ENCODE measurements at regions not wholly inside any gene's neighbourhood (a gene's known extent, or its start where the extent isn't known, plus 50 kb on each side); places are given as distances from the start of the nearest gene placed in this dataset.

DNA sequence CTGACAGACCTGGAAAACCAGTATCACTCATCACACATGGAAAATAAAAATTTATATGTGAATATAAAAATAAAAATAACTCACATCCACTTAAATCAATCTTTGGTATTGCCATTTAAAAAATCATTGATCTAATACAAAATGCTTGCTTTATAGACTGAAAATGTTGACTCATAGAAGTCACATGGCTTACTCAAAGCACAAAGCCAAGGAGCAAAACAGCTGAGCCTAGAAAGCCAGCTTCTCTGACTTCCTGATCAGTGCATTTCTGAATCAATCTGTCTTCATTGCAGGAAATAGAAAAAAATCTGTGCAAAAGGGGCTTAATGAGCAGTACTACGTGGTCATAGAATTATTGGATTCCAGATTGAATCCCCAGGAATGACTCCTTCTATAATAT lies 176.9 kb upstream of the HS3ST1 start (continued):
- no peak for TF ChIP-seq EMX1 (CRISPR knock-in tag; IDR thresholded peaks at IDR 0.05)
- TF ChIP-seq, protein P1, sequence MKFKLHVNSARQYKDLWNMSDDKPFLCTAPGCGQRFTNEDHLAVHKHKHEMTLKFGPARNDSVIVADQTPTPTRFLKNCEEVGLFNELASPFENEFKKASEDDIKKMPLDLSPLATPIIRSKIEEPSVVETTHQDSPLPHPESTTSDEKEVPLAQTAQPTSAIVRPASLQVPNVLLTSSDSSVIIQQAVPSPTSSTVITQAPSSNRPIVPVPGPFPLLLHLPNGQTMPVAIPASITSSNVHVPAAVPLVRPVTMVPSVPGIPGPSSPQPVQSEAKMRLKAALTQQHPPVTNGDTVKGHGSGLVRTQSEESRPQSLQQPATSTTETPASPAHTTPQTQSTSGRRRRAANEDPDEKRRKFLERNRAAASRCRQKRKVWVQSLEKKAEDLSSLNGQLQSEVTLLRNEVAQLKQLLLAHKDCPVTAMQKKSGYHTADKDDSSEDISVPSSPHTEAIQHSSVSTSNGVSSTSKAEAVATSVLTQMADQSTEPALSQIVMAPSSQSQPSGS (CRISPR knock-in tag; IDR thresholded peaks at IDR 0.05; ENCODE audit: borderline replicate concordance, low read depth), result no peak

- ATAC-seq (no peak), DNase-seq (ENCODE audit: low spot score) (no peak)
- CTCF ChIA-PET, result no interaction called here
- H3K36me3 Mint-ChIP-seq, result peaks cover 12% of the 10 kb centered on the region
- no peaks in the 10 kb centered on the region for H3K27me3 Mint-ChIP-seq (ENCODE audit: low read depth)
- POLR2A ChIA-PET, result no interaction called here
- no peak overlapping the region for H3K27ac Mint-ChIP-seq
- peaks cover 55% of the 10 kb centered on the region for H3K9me3 Mint-ChIP-seq
- peaks cover 14% of the 10 kb centered on the region for H3K4me1 Mint-ChIP-seq
- no peak overlapping the region for H3K4me3 Mint-ChIP-seq
- TF ChIP-seq, protein P2, sequence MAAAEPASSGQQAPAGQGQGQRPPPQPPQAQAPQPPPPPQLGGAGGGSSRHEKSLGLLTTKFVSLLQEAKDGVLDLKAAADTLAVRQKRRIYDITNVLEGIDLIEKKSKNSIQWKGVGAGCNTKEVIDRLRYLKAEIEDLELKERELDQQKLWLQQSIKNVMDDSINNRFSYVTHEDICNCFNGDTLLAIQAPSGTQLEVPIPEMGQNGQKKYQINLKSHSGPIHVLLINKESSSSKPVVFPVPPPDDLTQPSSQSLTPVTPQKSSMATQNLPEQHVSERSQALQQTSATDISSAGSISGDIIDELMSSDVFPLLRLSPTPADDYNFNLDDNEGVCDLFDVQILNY (CRISPR knock-in tag; IDR thresholded peaks at IDR 0.05), result no peak
- no peak for TF ChIP-seq ZNF263 (CRISPR knock-in tag; IDR thresholded peaks at IDR 0.05; ENCODE audit: low read depth)
- TF ChIP-seq, protein P3, sequence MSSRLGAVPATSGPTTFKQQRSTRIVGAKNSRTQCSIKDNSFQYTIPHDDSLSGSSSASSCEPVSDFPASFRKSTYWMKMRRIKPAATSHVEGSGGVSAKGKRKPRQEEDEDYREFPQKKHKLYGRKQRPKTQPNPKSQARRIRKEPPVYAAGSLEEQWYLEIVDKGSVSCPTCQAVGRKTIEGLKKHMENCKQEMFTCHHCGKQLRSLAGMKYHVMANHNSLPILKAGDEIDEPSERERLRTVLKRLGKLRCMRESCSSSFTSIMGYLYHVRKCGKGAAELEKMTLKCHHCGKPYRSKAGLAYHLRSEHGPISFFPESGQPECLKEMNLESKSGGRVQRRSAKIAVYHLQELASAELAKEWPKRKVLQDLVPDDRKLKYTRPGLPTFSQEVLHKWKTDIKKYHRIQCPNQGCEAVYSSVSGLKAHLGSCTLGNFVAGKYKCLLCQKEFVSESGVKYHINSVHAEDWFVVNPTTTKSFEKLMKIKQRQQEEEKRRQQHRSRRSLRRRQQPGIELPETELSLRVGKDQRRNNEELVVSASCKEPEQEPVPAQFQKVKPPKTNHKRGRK (CRISPR knock-in tag; IDR thresholded peaks at IDR 0.05; ENCODE audit: borderline replicate concordance), result no peak
- TF ChIP-seq E2F4 (CRISPR knock-in tag; IDR thresholded peaks at IDR 0.05; ENCODE audit: borderline replicate concordance, low read depth), result no peak
- TF ChIP-seq MYBL2 (CRISPR knock-in tag; IDR thresholded peaks at IDR 0.05), result no peak
- no peak for TF ChIP-seq E2F1 (CRISPR knock-in tag; IDR thresholded peaks at IDR 0.05)
- no peak for TF ChIP-seq FOXJ3 (CRISPR knock-in tag; IDR thresholded peaks at IDR 0.05; ENCODE audit: borderline replicate concordance)
- TF ChIP-seq, protein P4, sequence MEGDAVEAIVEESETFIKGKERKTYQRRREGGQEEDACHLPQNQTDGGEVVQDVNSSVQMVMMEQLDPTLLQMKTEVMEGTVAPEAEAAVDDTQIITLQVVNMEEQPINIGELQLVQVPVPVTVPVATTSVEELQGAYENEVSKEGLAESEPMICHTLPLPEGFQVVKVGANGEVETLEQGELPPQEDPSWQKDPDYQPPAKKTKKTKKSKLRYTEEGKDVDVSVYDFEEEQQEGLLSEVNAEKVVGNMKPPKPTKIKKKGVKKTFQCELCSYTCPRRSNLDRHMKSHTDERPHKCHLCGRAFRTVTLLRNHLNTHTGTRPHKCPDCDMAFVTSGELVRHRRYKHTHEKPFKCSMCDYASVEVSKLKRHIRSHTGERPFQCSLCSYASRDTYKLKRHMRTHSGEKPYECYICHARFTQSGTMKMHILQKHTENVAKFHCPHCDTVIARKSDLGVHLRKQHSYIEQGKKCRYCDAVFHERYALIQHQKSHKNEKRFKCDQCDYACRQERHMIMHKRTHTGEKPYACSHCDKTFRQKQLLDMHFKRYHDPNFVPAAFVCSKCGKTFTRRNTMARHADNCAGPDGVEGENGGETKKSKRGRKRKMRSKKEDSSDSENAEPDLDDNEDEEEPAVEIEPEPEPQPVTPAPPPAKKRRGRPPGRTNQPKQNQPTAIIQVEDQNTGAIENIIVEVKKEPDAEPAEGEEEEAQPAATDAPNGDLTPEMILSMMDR (IDR thresholded peaks at IDR 0.05), result no peak
- TF ChIP-seq ARID4B (CRISPR knock-in tag; IDR thresholded peaks at IDR 0.05; ENCODE audit: borderline replicate concordance), result no peak
- no peak for TF ChIP-seq TEAD4 (CRISPR knock-in tag; IDR thresholded peaks at IDR 0.05)
- no peak for TF ChIP-seq GABPB1 (CRISPR knock-in tag; IDR thresholded peaks at IDR 0.05)
- TF ChIP-seq, protein P5, sequence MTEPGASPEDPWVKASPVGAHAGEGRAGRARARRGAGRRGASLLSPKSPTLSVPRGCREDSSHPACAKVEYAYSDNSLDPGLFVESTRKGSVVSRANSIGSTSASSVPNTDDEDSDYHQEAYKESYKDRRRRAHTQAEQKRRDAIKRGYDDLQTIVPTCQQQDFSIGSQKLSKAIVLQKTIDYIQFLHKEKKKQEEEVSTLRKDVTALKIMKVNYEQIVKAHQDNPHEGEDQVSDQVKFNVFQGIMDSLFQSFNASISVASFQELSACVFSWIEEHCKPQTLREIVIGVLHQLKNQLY (CRISPR knock-in tag; IDR thresholded peaks at IDR 0.05), result no peak
- no peak for TF ChIP-seq ERG (CRISPR knock-in tag; IDR thresholded peaks at IDR 0.05)
- no peak for TF ChIP-seq AR (CRISPR knock-in tag; IDR thresholded peaks at IDR 0.05)
These were observed 176.1 kb upstream of the HS3ST1 start for GRCh38 chr4:11604821-11605220.
